Stimulated activated CD4-positive, alpha-beta T cell treated with anti-CD3 and anti-CD28 coated beads, TNF-alpha, amount 100 ng/mL, for 24 hours (primary cell): ENCODE measurements at regions not wholly inside any gene's neighbourhood (a gene's known extent, or its start where the extent isn't known, plus 50 kb on each side); places are given as distances from the start of the nearest gene placed in this dataset.
"Not testable (repeated sequence)": the region's sequence is repeated elsewhere in the genome, so short reads cannot be mapped to it uniquely, and the experiment has no call there.

Source experiments
- DNase-seq, 3 experiments: peaks; one replicate each; pipeline ENCODE4 v3.0.0-alpha.2; 2020; ENCODE audit warnings: low read depth in 3 of 3

DNA sequence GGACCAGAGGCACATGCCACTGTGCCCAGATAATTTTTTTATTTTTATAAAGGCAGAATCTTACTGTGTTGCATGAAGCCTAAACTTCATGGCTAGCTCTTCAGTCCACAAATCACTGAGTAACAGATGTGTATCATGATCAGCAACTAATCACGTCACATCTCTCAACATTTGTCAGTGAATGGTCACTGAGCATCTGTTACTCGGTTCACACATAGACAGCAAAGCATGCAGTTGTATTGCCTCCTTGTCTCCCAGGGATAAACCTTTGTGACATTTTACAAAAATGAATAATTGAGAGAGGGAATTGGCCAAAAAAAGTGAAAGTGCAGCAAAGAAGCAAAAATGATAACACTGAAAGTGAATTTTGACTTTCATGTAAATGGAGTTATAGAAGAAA lies 85.9 kb upstream of the BTG1 start:
- not testable (repeated sequence) for DNase-seq

DNA sequence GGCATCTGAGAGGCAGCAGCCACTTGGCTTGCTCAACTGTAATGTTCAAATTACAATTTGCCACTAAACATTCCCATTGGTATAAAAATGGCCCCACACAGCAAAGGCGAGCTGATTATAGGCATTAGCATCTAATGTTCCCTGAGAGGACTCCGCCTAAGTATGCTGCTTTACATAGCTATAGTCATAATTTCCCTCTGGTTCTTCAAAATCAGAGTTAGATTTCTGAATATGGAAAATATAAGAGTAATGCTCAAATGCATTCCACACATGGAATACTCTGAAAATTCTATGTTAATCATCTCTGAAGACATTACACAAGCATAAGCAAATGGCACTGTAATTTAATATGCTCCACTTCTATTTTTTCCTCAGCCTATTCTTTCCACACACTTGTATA lies 83.7 kb upstream of the BTG1 start:
- no peak for DNase-seq

DNA sequence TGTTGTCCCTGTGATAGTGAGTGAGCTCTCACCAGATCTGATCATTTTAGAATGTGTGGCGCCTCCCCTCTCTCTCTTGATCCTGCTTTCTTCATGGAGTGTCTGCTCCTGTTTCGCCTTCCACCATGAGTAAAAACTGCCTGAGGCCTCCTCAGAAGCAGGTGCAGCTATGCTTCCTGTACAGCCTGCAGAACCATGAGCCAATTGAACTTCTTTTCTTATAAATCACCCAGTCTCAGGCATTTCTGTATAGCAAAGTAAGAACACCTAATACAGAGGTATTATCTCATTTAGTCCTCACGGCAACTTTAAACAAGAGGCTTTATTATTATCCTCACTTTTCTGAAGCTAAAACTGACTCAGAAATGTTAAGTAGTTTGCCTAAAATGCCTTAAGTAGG lies 81.3 kb upstream of the BTG1 start:
- no peak for DNase-seq

DNA sequence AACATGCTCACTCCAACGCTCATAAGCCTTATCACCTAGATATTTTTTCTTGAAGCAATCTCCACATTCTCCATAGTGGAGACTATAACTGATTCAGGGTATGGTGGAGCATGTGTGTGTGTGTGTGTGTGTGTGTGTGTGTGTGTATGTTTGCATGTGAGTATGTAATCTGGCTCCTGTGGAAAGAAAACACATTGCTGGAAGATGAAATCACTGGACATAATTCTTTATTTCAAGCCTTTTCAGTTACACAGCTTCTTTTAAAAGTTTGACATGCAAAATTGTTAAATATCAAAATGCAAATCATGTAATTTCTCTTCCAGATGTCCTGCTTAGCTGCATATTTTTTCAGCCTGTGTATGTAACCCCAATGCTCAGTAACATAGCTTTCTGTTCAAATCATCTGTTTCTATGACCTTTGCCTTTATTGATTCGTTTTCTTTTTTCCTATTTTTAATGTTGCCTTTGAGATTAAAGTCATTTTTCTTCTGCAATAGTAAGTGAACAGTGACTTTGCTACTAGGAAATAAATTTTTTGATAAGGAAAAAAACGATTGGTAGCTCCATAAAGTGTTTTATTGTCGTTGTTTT lies 80.5 kb upstream of the BTG1 start:
- no peak for DNase-seq

DNA sequence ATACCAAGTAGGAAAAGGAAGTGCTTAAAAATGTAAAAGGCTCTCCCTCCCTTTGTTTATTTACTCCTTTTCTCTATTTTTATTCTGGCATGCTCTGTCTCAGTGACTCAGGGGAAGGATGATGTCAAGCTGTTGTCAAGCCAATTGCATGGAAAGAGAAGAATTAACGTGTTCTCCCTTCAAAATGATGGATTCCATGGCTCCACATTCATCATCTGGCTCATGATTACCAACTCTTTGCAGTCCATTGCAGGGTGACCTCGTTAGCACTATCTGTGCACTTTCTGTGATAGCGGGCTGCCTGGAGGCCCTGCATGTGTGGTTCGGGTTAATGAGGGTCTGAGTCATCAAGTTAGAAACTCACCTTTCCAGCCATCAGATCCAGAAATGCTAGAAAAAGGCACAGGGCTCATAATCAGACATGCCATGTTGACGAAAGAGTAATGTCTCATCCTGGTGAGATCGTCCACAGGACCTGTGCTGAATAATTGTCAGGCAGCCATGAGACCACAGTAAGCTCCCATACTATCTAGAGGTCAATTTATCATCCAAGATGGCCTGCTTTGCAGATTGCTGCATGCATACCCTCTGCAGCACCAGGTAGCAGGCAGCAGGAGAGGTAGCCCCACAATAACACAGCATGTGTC lies 79.2 kb upstream of the BTG1 start:
- DNase-seq = no peak

DNA sequence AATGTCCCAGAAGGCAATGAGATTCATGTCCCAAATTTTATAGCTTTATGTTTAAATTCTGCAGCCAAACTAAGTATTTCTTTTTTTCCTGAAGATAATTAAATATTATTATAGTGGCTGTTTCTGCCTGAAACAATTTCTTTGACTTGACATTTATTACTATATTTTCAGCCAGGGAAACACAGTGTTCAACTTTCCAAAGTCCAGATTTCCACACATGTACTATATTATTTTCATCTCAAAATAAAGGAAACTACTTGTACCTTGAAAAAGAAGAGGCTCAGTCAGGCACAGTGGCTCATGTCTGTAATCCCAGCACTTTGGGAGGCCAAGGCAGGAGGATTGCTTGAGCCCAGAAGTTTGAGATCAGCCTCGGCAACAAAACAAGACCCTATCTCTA lies 77.8 kb upstream of the BTG1 start:
- no peak for DNase-seq

DNA sequence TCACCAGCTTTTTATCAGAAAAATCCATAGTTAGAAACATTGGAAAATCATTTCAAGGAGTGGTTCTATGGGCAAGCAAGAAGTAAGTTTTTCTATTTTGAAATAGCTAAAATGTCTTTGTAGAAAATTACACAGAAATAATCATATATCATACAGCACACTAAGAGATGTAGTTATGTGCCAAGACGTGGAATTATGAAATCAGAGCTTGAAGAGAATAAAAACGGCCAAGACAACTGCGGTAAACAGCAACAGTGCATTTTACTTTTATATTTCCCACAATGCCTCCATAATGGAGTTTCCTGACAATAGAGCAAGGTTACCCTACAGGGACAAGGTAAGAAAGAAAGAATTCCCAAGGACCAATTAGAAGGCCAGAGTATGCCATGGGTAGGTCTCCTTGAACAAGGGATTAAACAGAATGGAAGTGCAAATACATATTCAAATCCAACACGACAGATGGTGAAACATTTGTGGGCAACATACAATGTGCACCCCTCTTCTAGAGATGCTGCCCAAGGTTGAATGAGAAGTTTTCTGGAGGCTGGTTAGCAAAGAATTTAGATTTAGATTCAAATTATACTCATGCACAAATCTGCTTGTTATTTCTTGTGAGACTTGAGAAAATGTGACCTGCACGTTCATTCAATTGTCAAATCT lies 76.1 kb upstream of the BTG1 start:
- DNase-seq = no peak

DNA sequence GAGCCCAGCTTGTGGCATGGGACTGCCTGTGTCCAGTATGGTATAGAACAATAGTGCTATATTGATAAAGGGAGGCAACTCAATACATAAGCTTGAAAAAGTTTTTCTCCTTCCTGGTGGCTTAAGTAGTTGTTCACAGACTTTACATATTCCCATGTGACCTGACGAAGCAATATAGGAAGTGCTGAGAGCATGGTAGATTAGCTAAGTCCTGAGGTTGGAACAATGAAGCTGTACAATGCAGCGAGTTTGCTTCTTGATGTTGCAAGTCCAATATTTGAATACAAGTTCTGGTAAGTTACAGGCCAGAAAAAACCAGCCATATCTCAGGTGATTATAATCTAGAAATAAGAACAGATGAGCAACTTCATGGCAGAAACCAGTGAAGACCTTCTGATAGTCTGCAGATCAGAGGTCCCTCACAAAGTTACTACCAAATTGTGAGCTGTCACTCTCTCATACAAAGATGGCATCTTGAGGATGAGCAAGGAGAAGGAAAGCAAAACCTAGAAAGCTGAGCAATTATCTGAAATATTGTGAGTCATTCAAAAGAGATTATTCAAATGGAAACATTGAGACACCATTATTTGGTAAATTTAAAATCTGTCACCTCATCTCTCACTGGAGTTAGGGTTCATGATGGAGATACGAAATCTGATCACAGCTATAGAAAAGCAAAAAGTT lies 72.9 kb upstream of the BTG1 start:
- DNase-seq = no peak

DNA sequence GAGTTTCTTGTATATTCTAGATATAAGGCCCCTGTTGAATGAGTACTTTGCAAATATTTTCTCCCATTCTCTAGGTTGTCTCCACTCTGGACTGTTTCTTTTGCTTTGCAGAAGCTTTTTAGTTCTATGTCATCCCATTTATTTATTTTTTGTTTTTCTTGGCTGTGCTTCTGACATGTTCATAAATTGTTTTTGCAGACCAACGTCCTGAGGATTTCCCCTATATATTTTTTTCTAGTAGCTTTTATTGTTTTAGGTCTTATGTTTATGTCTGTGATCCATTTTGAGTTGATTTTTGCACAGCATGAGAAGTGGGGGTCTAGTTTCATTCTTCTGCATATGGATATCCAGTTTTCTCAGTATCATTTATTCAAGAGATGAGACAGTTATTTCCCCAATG lies 70.4 kb upstream of the BTG1 start:
- DNase-seq = no peak

DNA sequence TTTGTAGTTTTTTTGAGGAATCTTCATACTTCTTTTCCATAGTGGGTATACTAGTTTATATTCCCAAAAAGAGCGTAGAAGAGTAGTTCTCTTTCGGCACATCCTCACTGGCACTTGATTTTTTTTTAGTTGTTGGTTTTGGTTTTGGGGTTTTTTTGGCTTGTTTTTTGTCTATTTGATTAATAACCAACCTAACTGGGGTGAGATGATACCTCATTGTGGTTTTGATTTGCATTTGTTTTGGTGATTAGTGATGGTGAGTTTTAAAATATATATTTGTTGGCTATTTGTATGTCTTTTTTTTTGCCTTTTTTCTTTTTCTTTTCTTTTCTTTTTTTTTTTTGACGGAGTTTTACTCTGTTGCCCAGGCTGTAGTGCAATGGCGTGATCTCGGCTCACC lies 69.7 kb upstream of the BTG1 start:
- DNase-seq = no peak

DNA sequence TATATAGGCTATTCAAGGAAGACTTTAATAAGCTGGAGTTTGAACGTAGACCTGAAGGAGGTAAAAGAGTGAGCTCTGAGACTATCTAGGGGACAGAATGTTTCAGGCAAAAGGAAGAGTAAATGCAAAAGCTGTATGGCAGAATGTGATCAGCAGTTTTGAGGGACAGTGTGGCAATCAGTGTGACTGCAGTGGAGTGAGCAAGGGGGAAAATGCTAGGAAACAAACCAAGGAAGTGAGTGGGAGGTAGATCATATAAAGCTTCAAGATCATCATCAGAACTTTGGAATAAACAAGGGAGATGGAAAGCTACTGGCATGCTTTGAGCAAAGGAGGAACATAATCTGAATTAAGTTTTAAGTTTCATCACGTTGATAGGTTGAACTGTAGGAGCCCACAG lies 67.5 kb upstream of the BTG1 start:
- DNase-seq = no peak

DNA sequence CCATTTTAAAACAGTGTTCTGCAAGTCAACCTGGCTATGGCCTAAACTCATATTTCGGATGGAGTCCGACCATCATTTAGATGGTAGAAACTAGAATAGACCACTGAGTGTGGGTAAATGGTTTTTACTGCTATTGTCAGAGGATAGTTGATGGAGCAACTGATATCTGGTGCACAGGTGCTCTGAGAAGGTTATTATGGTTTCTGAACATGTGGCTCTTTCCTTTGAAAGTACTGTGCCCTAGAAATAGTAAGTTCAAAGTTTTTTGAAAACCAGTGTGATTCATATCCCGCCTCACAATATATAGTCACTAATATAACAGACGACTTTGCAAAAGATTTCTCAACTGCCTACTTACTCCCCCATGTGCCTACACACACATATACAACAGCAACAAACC lies 64.4 kb upstream of the BTG1 start:
- DNase-seq = no peak

DNA sequence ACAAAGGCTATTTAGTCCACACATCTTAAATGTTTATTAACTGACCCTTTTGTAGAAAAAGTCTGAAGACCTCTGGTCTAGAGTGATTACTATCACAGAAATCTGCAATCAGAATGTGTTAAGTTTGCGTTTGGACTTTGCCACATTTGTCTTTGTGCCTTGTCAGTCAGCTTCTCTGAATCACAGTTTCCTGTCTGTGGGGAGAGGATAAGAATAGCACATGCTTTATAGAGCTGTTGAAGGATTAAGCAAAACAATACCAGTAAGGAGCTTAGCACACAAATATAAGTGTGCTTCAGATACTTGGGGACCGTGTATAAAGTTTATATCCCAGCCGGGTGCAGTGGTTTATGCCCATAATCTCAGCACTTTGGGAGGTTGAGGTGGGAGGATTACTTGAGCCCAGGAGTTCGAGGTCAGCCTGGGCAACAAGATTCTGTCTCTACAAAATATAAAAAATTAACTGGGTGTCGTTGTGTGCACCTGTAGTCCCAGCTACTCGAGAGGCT lies 63.0 kb upstream of the BTG1 start:
- no peak for DNase-seq

DNA sequence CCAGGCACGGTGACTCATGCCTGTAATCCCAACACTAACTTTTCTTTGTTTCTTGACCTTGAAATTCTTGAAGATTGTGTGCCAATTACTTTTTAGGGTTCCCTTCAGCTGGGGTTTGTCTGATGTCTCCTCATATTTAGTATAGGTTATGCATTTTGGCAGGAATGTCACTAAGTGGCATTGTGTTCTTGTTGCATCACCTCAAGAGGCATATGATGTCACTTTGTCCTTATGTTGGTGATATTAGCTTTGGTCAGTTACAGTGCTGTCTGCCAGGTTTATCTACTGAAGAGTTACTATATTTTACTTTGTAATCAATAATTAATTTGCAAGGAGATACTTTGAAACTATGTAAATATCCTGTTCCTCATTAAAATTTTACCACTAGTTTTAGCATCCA lies 61.0 kb upstream of the BTG1 start:
- no peak for DNase-seq

DNA sequence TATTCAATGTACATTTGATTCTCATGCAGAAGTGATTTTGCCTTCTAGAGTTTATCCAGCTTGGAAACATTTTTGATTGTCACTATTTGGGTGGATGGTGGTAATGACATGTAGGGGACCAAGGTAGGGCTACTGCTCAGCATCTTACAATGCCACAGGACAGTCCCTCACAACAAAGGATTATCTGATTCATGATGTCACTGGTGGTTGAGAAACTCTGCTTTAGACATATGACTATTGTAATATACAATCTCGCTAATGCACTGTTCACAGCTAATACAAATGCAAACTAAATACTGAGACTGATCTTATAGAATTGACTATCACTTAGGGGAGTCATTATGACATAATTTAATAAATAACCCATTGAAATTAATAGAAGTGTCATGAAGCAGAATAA lies 60.4 kb upstream of the BTG1 start:
- no peak for DNase-seq

DNA sequence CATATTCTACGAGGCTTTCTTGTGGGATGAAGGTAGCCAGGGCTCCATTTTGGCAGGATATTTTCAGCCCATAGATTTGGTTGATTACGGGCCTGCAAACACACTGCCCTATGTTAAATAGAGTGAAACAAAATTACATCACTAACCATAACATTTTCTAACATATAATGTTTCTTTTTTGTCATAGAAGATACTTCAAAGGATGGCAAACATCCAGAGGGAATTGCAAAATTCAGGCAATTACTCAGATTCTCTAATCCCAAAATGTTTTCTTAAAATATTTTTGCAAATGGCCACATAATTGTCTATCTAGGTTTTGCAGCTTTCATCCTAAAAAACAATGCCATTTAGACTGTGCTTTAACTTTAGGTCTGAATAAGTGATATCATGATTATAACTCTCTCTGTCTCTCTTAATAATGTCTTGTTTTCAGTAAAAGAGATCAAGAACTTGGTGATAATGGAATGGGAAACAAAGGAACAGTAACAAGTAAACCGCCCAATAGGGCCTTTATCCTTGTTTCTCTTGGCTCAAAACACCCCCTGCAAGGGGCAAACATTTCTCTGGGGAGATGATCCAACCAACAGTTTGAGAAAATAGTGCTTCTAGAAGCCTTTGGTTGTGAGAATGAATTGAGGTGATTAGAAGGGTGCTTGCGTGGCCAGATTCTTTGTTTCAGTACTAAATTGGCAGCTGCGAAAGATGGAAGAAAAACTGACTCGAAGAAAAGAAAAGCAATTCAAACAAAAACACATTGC lies 54.4 kb upstream of the BTG1 start:
- no peak for DNase-seq

DNA sequence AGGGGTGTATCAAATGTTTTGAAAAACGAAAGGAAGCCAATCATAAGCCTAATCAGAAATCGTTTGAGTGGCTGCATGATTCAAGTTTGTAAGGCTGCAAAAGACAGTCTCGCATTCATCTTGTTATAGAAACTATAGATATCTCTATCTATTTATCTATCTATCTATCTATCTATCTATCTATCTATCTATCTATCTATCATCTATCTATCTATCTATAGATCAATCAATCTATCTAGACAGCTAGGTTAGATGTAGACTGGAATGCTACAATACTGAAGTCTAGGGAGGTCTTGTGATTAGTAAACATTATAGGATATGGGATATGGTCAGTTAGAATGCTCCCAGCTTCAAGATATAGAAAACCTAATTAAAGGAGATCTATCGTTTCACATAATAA lies 52.2 kb upstream of the BTG1 start:
- DNase-seq = no peak

DNA sequence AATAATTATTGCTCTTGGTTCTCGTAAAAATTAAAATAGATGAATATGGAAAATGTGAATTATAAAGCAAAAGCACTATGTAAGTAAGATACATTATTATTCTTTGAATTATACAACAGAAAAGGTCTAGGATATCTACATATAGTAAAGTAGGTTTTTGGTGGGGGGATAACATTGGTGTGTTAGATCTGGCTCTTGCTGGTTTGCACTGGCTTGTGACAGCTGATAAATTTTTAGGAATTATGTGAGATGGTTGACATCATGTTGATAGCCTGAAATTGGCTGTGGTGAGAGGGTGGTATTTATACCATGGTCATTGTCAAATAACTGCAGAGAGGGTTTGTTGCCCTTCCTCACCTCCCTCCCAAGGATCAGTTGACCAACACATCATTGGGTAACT lies 50.7 kb upstream of the BTG1 start:
- DNase-seq = no peak
